Progenitor cell of endocrine pancreas (in vitro differentiated cells): ENCODE measurements at regions not wholly inside any gene's neighbourhood (a gene's known extent, or its start where the extent isn't known, plus 50 kb on each side); places are given as distances from the start of the nearest gene placed in this dataset.

Source experiments
- DNase-seq: peaks from one replicate; pipeline ENCODE4 v3.0.0; 2021; ENCODE audit warnings: low spot score; ENCODE audit not compliant: unreplicated experiment
- H3K27ac Mint-ChIP-seq: 2 replicates; pipeline ENCODE4 v1.8.0; 2021; ENCODE audit warnings: mild to moderate bottlenecking, moderate library complexity, mixed read lengths
- H3K27me3 Mint-ChIP-seq: 2 replicates; pipeline ENCODE4 v1.8.0; 2021; ENCODE audit warnings: mixed read lengths
- H3K36me3 Mint-ChIP-seq: 2 replicates; pipeline ENCODE4 v1.8.0; 2022; ENCODE audit warnings: mixed read lengths; ENCODE audit not compliant: insufficient read depth
- H3K4me1 Mint-ChIP-seq: 2 replicates; pipeline ENCODE4 v1.8.0; 2021; ENCODE audit warnings: low read depth, mixed read lengths
- H3K4me3 Mint-ChIP-seq: 2 replicates; pipeline ENCODE4 v1.8.0; 2021; ENCODE audit warnings: low read depth, mild to moderate bottlenecking, moderate library complexity, mixed read lengths
- H3K9me3 Mint-ChIP-seq: 2 replicates; pipeline ENCODE4 v1.8.0; 2021; ENCODE audit warnings: low read depth, mixed read lengths
- CTCF ChIP-seq: fragments of 200-600 bp; sonication (generic); IDR thresholded peaks from one replicate; pipeline ENCODE4 v1.5.0; 2021; ENCODE audit warnings: antibody characterized with exemption, mild to moderate bottlenecking; ENCODE audit not compliant: unreplicated experiment

GRCh38 chr4:130659320-130659719 is 1563.4 kb downstream of the C4orf33 start:
- no peaks in the 10 kb centered on the region for H3K27me3 Mint-ChIP-seq
- H3K4me3 Mint-ChIP-seq, result no peak overlapping the region
- peaks cover 2% of the 10 kb centered on the region for H3K4me1 Mint-ChIP-seq
- H3K9me3 Mint-ChIP-seq, result peaks cover 11% of the 10 kb centered on the region
- no peak for TF ChIP-seq CTCF
- no peak overlapping the region for H3K27ac Mint-ChIP-seq
- H3K36me3 Mint-ChIP-seq, result no peaks in the 10 kb centered on the region
- DNase-seq, result no peak

- TF ChIP-seq CTCF, result no peak
- Mint-ChIP-seq H3K4me1 (no peaks in the 10 kb centered on the region), H3K27me3 (no peaks in the 10 kb centered on the region)
These were observed 1572.9 kb downstream of the C4orf33 start for GRCh38 chr4:130668859-130669258.

GRCh38 chr4:130675266-130675665 is 1579.3 kb downstream of the C4orf33 start:
- Mint-ChIP-seq H3K27ac (no peak overlapping the region), H3K4me1 (peaks cover 8% of the 10 kb centered on the region), H3K4me3 (no peak overlapping the region), H3K27me3 (no peaks in the 10 kb centered on the region), H3K9me3 (no peaks in the 10 kb centered on the region), H3K36me3 (no peaks in the 10 kb centered on the region)
- TF ChIP-seq CTCF, result no peak
- no peak for DNase-seq

More at GRCh38 chr4:130668859-130669258, 1572.9 kb downstream of the C4orf33 start:
- DNase-seq, result no peak
- no peak overlapping the region for H3K4me3 Mint-ChIP-seq
- H3K9me3 Mint-ChIP-seq, result no peaks in the 10 kb centered on the region
- H3K27ac Mint-ChIP-seq, result no peak overlapping the region
- H3K36me3 Mint-ChIP-seq, result no peaks in the 10 kb centered on the region

GRCh38 chr4:130689181-130689580 is 1593.2 kb downstream of the C4orf33 start:
- no peak overlapping the region for H3K27ac Mint-ChIP-seq
- H3K4me1 Mint-ChIP-seq, result no peaks in the 10 kb centered on the region
- H3K4me3 Mint-ChIP-seq, result no peak overlapping the region
- no peaks in the 10 kb centered on the region for H3K36me3 Mint-ChIP-seq
- peaks cover 5% of the 10 kb centered on the region for H3K9me3 Mint-ChIP-seq
- no peak for DNase-seq
- no peaks in the 10 kb centered on the region for H3K27me3 Mint-ChIP-seq
- no peak for TF ChIP-seq CTCF

GRCh38 chr4:130698251-130698650 is 1602.3 kb downstream of the C4orf33 start:
- Mint-ChIP-seq H3K36me3 (no peaks in the 10 kb centered on the region), H3K27me3 (no peaks in the 10 kb centered on the region), H3K4me3 (no peak overlapping the region), H3K4me1 (no peaks in the 10 kb centered on the region), H3K9me3 (no peaks in the 10 kb centered on the region), H3K27ac (no peak overlapping the region)
- no peak for DNase-seq
- no peak for TF ChIP-seq CTCF
